Epidermal melanocyte (primary cell): ENCODE measurements at regions not wholly inside any gene's neighbourhood (a gene's known extent, or its start where the extent isn't known, plus 50 kb on each side); places are given as distances from the start of the nearest gene placed in this dataset.
"Not testable (repeated sequence)": the region's sequence is repeated elsewhere in the genome, so short reads cannot be mapped to it uniquely, and the experiment has no call there.

ENCODE experiments used
- DNase-seq: peaks from one replicate; pipeline ENCODE4 v3.0.0; 2011; ENCODE audit warnings: low spot score; ENCODE audit not compliant: insufficient read length

DNA sequence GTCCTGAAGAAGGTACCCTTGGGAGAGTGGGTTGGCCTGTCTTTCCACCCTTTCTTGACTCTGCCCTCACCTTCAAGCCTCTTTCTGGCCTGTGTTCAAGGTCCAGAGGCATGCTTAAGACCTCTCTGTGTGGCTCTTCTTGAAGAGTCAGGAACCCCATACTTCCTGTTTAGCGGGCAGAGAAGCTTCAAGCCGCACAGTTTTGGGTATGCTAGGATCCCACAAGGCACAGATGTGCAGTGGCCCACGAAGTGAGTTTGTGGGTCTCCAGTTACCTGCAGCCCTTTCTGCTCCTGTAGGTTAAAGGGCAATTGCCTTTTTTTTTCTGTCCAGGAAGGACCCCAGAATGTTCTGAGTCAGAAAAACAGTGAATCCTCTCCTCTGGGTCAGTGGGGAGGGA, 87.4 kb upstream of the FCGR1A start:
- DNase-seq: not testable (repeated sequence)

DNA sequence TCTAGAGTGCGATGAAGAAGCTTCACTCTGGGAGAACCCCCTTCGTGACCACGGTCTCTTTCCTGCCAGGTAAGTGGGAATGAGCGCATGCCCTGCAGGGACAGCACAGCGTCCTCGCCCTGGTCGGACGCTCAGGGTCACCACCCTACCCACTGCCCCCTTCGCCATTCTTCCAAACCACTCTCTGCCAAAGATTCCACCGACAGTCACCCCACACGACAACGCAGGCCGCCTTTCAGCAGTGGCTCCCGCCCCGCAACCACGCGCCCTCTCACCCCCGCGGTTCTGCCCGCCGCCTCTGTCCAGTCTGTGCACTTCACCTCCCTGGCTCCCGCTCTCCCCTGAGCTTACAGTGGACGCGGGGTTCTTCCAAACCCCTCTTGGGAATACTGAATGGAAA, 82.3 kb upstream of the FCGR1A start:
- DNase-seq: not testable (repeated sequence)

- not testable (repeated sequence) for DNase-seq
These were observed 81.6 kb upstream of the FCGR1A start for GRCh38 chr1:149700677-149701567.

GRCh38 chr1:149708192-149708853, 74.2 kb upstream of the FCGR1A start:
- peak; percentile 28 for DNase-seq

DNA sequence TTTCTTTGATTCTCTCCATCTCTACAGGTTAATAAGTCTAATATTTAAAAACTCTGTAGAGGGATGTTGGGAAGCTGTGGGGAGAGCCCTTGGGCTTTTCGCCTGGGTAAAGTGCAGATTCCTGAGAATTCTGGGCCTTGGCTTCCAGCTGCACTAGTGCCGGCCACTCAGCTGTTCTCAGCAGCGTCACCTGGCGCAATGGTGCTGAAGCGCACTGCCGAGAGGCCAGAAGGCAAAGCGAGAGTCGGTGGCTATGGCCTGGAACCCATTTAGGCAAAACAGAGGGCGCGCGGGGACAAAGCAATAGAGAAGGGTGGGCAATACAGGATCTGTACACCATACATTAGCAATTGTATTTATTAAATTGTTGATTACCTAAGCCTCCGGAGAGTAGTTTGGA, 70.8 kb upstream of the FCGR1A start:
- not testable (repeated sequence) for DNase-seq

DNA sequence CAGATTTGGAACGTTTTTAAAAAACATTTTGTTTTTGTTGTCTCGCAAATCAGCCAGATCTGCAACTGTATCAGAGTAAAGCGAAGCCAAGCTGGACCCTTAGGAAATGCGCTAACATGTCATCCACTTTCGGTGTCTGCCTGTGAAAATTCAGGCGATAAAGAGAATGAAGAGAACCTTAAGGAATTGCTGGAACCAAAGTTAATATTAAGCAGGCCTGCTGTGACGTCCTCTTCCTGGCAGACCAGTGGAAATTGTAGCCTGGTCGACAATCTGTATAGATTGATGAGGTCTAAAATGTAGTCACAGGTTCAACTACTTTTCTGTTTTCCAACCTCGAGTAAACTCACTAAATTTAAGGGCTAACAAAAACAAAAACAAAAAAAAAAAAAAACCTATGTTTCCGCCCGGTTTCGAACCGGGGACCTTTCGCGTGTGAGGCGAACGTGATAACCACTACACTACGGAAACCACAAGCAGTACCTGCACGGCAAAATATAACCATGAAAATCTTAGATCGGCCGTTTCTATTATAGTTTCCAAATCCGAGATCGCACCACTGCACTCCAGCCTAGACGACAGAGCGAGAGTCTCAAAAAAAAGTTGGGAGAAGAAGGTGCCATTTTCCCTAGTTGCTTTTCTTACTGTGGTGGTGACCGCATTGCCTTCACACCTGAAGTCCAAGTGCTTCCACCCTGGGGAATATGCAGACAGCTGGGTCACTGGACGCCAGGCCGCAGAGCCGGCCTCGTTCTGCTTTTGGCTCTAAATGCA, 70.2 kb upstream of the FCGR1A start:
- not testable (repeated sequence) for DNase-seq

DNA sequence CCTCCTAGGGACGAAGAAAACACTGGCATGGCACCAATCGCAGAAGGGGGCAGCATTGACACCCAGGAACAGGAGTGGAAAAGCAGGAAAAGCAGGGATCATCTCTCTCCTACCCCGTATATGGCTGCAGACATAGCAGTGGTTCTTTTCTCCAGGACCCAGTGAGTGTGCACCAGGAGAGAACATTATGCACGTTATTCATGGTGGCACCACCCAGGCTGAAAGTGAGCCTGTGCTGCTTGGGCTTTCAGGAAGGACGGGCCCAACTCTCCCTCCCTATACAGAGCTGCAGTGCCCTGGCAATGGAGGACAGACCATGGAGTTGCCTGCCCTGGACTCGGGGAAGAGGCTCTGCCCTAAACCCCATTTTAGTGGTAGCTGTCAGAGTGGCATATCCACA, 69.0 kb upstream of the FCGR1A start:
- not testable (repeated sequence) for DNase-seq

- DNase-seq: not testable (repeated sequence)
These were observed 68.5 kb upstream of the FCGR1A start for GRCh38 chr1:149713952-149714351.

- DNase-seq: not testable (repeated sequence)
These were observed 57.7 kb upstream of the FCGR1A start for GRCh38 chr1:149724618-149725302.

GRCh38 chr1:149726688-149727087, 55.8 kb upstream of the FCGR1A start:
- DNase-seq: not testable (repeated sequence)

DNA sequence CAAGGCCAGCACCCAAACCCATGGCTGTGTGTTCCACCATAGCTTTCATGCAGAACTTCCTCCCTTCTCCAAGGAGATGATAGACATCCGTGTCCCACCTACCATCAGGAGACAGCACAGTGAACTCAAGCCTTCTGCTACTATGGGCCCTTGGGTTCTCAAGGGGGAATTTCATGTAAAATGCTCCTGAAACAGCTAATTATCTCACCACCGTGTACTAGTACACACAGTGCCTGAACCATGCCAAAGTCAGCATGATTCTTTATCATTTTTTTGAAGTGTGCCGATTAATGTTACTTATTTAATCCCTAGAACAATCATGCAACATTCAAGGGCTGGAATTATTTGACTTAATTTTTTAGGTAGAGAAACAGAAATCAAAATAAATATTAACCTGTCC, 53.9 kb upstream of the FCGR1A start:
- DNase-seq: not testable (repeated sequence)
